ENCODE measurements at regions not wholly inside any gene's neighbourhood (a gene's known extent, or its start where the extent isn't known, plus 50 kb on each side); places are given as distances from the start of the nearest gene placed in this dataset.
A peak's percentile ranks its signal among the peaks of the same experiment; 100 is the strongest.

DNA sequence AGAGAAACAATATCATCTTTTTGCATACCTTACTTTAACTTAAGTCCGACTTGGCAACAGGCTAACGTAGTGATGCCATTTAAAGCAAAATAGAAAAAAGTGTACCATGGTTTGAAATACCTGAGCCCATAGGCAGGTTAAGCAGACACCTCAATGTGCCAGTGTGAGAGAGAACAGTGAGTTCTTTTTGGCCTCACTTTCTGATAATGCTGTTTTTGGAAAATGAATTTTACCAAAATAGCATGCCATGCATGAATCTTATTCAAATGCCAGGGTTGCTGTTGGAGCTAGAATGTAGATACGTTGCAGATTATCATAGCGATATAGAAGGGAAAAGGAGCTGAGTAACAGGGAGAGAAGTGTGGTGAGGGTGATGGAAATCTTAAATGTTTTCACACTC, 170.2 kb downstream of the OTOR start:
- intact Hi-C loops (cut with DNase I; ENCODE audit: low total_unique reads): no loop called here
- no peak overlapping the region for H3K27ac ChIP-seq
- no peak overlapping the region for H3K4me3 ChIP-seq
- H3K4me1 ChIP-seq: peaks cover 0 to 31% (median 5%) of the 10 kb centered on the region in 4 donors
- H3K9me3 ChIP-seq: no peaks in the 10 kb centered on the region
- no peaks in the 10 kb centered on the region for H3K36me3 ChIP-seq
- no peak for DNase-seq
- TF ChIP-seq, protein P1, sequence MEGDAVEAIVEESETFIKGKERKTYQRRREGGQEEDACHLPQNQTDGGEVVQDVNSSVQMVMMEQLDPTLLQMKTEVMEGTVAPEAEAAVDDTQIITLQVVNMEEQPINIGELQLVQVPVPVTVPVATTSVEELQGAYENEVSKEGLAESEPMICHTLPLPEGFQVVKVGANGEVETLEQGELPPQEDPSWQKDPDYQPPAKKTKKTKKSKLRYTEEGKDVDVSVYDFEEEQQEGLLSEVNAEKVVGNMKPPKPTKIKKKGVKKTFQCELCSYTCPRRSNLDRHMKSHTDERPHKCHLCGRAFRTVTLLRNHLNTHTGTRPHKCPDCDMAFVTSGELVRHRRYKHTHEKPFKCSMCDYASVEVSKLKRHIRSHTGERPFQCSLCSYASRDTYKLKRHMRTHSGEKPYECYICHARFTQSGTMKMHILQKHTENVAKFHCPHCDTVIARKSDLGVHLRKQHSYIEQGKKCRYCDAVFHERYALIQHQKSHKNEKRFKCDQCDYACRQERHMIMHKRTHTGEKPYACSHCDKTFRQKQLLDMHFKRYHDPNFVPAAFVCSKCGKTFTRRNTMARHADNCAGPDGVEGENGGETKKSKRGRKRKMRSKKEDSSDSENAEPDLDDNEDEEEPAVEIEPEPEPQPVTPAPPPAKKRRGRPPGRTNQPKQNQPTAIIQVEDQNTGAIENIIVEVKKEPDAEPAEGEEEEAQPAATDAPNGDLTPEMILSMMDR (IDR thresholded peaks at IDR 0.05): no peak
- H3K27me3 ChIP-seq: no peaks in the 10 kb centered on the region

GRCh38 chr20:16919841-16920240, 171.7 kb downstream of the OTOR start:
- no peaks in the 10 kb centered on the region for H3K9me3 ChIP-seq
- H3K27ac ChIP-seq: no peak overlapping the region
- TF ChIP-seq, protein P1 (IDR thresholded peaks at IDR 0.05): no peak
- intact Hi-C loops (cut with DNase I; ENCODE audit: low total_unique reads): no loop called here
- peaks cover 0 to 38% (median 11%) of the 10 kb centered on the region in 4 donors for H3K4me1 ChIP-seq
- no peaks in the 10 kb centered on the region for H3K36me3 ChIP-seq
- H3K4me3 ChIP-seq: no peak overlapping the region
- H3K27me3 ChIP-seq: no peaks in the 10 kb centered on the region
- no peak for DNase-seq

DNA sequence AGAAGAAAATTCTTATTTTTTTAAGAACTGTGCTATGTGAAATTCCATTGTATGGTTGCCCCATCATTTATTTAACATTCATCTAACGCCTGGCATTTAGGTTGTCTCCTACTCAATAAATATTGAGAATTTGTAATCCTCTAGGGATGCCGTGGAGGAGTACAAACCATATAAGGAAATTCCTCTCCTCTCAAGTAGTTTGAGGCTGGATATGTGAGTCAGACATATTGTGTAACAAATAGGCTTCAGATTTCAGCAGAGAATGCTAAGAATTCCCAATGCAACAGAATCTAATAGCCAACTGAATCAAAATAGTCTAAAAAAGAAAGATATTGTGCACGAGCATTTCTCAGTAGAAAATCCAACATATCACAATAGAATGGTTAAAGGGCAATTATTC, 174.7 kb downstream of the OTOR start:
- Histone ChIP-seq H3K36me3 (no peaks in the 10 kb centered on the region), H3K4me1 (peaks cover 0 to 36% (median 11%) of the 10 kb centered on the region in 4 donors), H3K27ac (peak overlapping the region; percentile 58 to 76), H3K4me3 (no peak overlapping the region), H3K27me3 (no peaks in the 10 kb centered on the region), H3K9me3 (no peaks in the 10 kb centered on the region)
- TF ChIP-seq, protein P1 (IDR thresholded peaks at IDR 0.05): no peak
- DNase-seq: no peak
- intact Hi-C loops (cut with DNase I; ENCODE audit: low total_unique reads): no loop called here

DNA sequence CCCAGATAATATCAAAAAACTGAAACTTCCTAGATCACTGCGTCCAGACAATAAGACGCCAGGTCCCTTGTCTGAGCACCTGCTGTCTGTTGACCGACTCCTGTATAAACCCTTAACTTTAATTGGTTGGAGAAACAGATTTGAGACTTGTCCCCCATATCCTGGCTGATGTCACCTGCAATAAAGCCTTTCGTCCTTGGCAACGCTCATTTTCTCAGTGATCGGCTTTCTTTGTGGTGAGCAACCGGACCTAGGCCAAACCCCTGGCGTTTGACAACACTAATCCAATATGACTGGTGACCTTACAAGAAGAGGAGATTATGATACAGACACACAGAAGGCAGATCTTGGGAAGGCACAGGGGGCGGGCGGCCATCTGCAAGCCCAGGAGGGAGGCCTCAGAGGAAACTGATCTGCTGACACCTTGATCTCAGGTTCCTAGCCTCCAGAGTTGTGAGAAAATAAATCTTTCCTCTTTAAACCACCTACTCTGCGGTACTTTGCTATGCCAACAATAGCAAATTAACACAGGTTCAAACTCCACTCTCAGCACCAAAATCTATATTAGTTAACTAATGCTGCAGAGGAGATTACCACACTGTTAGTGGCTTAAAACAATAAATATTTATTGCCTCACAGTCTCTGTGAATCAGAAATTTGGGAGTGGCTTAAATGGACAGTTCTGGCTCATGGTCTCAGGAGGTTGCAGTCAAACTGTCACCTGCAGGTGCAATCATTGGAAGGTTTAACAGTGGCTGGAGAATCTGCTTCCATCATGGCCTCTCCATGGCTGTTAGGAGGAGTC, 178.7 kb downstream of the OTOR start:
- Histone ChIP-seq H3K27me3 (no peaks in the 10 kb centered on the region), H3K36me3 (no peaks in the 10 kb centered on the region), H3K9me3 (no peaks in the 10 kb centered on the region), H3K4me1 (peaks cover 0 to 37% (median 11%) of the 10 kb centered on the region in 4 donors), H3K4me3 (no peak overlapping the region), H3K27ac (no peak overlapping the region)
- intact Hi-C loops (cut with DNase I; ENCODE audit: low total_unique reads): no loop called here
- no peak for DNase-seq
- TF ChIP-seq, protein P1 (IDR thresholded peaks at IDR 0.05): no peak

DNA sequence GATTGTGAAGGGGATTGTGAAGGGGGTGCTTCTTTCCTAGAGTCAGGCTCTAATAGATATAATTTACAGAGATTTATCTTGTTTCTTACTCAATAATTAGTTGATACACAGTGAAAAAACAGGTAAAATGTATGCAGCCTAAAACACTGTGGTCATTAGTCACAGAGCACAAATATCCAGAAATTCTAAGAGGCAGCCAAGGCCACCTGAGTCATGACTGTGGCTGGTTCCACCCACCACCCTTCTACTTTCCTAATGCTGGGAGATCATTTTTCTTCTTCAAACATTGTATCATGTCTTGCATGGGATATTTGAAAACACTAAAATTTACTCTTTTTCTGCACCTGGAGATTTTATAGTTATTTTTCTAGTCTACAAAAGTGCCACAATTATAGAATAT, 181.6 kb downstream of the OTOR start:
- TF ChIP-seq, protein P1 (IDR thresholded peaks at IDR 0.05): no peak
- DNase-seq: no peak
- intact Hi-C loops (cut with DNase I; ENCODE audit: low total_unique reads): no loop called here
- H3K9me3 ChIP-seq: no peaks in the 10 kb centered on the region
- H3K4me1 ChIP-seq: peaks cover 0 to 16% (median 0%) of the 10 kb centered on the region in 4 donors
- no peak overlapping the region for H3K27ac ChIP-seq
- no peaks in the 10 kb centered on the region for H3K27me3 ChIP-seq
- H3K36me3 ChIP-seq: no peaks in the 10 kb centered on the region
- H3K4me3 ChIP-seq: no peak overlapping the region
